GM19467 (cell line): ENCODE measurements at regions not wholly inside any gene's neighbourhood (a gene's known extent, or its start where the extent isn't known, plus 50 kb on each side); places are given as distances from the start of the nearest gene placed in this dataset.

Experiments
- ATAC-seq: cut with Tn5 transposase; IDR thresholded peaks from one replicate; pipeline ENCODE4 v1.9.1; 2021; ENCODE audit warnings: mild to moderate bottlenecking, moderate library complexity; ENCODE audit not compliant: unreplicated experiment

GRCh38 chr10:27451054-27451453 lies 53.0 kb upstream of the RAB18 start:
- no peak for ATAC-seq

GRCh38 chr10:27450225-27450624 lies 53.9 kb upstream of the RAB18 start:
- no peak for ATAC-seq

GRCh38 chr10:27449571-27449970 lies 54.5 kb upstream of the RAB18 start:
- ATAC-seq = no peak

- ATAC-seq = no peak
Observed at GRCh38 chr10:27448921-27449320, 55.2 kb upstream of the RAB18 start.

GRCh38 chr10:27447540-27447939 lies 56.6 kb upstream of the RAB18 start:
- ATAC-seq = no peak

- no peak for ATAC-seq
Observed at GRCh38 chr10:27446091-27446918, 57.8 kb upstream of the RAB18 start.

GRCh38 chr10:27445070-27445469 lies 59.0 kb upstream of the RAB18 start:
- ATAC-seq = no peak

GRCh38 chr10:27440478-27440877 lies 63.6 kb upstream of the RAB18 start:
- ATAC-seq = no peak

- ATAC-seq = no peak
Observed at GRCh38 chr10:27440021-27440420, 64.1 kb upstream of the RAB18 start.

- no peak for ATAC-seq
Observed at GRCh38 chr10:27439101-27439500, 65.0 kb upstream of the RAB18 start.

GRCh38 chr10:27437775-27438174 lies 66.3 kb upstream of the RAB18 start:
- no peak for ATAC-seq

- ATAC-seq = no peak
Observed at GRCh38 chr10:27436710-27437109, 67.4 kb upstream of the RAB18 start.

GRCh38 chr10:27433976-27434375 lies 70.1 kb upstream of the RAB18 start:
- ATAC-seq = no peak

GRCh38 chr10:27426948-27427467 lies 77.1 kb upstream of the RAB18 start:
- no peak for ATAC-seq

- ATAC-seq = no peak
Observed at GRCh38 chr10:27413831-27414348, 90.2 kb upstream of the RAB18 start.

- no peak for ATAC-seq
Observed at GRCh38 chr10:27413387-27413786, 90.7 kb upstream of the RAB18 start.

GRCh38 chr10:27410153-27410552 lies 94.0 kb upstream of the RAB18 start:
- no peak for ATAC-seq

GRCh38 chr10:27407271-27407670 lies 96.8 kb upstream of the RAB18 start:
- ATAC-seq = no peak

- ATAC-seq = no peak
Observed at GRCh38 chr10:27399871-27400270, 104.2 kb upstream of the RAB18 start.

- ATAC-seq = no peak
Observed at GRCh38 chr10:27393961-27394360, 110.1 kb upstream of the RAB18 start.

GRCh38 chr10:27392606-27393005 lies 111.5 kb upstream of the RAB18 start:
- no peak for ATAC-seq

GRCh38 chr10:27391916-27392315 lies 112.2 kb upstream of the RAB18 start:
- ATAC-seq = no peak
